ENCODE measurements at regions not wholly inside any gene's neighbourhood (a gene's known extent, or its start where the extent isn't known, plus 50 kb on each side); places are given as distances from the start of the nearest gene placed in this dataset.

- peak; percentile 90 for DNase-seq (ENCODE audit: low read depth)
- no peak for TF ChIP-seq CTCF (conservative IDR thresholded peaks at IDR 0.05; ENCODE audit: low read depth, low read length)
- peak overlapping the region; percentile 3 for H3K4me3 ChIP-seq (ENCODE audit: low read depth, low read length)
Measured at GRCh38 chr14:98069712-98070171, 1202.3 kb downstream of the BCL11B start.

GRCh38 chr14:98070536-98070935 lies 1201.5 kb downstream of the BCL11B start:
- DNase-seq (ENCODE audit: low read depth), result no peak
- no peak for TF ChIP-seq CTCF (conservative IDR thresholded peaks at IDR 0.05; ENCODE audit: low read depth, low read length)
- H3K4me3 ChIP-seq (ENCODE audit: low read depth, low read length), result no peak overlapping the region

GRCh38 chr14:98074111-98074510 lies 1197.9 kb downstream of the BCL11B start:
- TF ChIP-seq CTCF (conservative IDR thresholded peaks at IDR 0.05; ENCODE audit: low read depth, low read length), result no peak
- DNase-seq (ENCODE audit: low read depth), result no peak
- H3K4me3 ChIP-seq (ENCODE audit: low read depth, low read length), result no peak overlapping the region

GRCh38 chr14:98077176-98077575 lies 1194.8 kb downstream of the BCL11B start:
- TF ChIP-seq CTCF (conservative IDR thresholded peaks at IDR 0.05; ENCODE audit: low read depth, low read length), result no peak
- DNase-seq (ENCODE audit: low read depth), result no peak
- H3K4me3 ChIP-seq (ENCODE audit: low read depth, low read length), result no peak overlapping the region

- no peak for TF ChIP-seq CTCF (conservative IDR thresholded peaks at IDR 0.05; ENCODE audit: low read depth, low read length)
- no peak for DNase-seq (ENCODE audit: low read depth)
- H3K4me3 ChIP-seq (ENCODE audit: low read depth, low read length), result no peak overlapping the region
Measured at GRCh38 chr14:98082833-98083232, 1189.2 kb downstream of the BCL11B start.

- H3K4me3 ChIP-seq (ENCODE audit: low read depth, low read length), result no peak overlapping the region
- no peak for DNase-seq (ENCODE audit: low read depth)
- TF ChIP-seq CTCF (conservative IDR thresholded peaks at IDR 0.05; ENCODE audit: low read depth, low read length), result no peak
Measured at GRCh38 chr14:98085751-98086150, 1186.2 kb downstream of the BCL11B start.

GRCh38 chr14:98093111-98093510 lies 1178.9 kb downstream of the BCL11B start:
- DNase-seq (ENCODE audit: low read depth), result no peak
- no peak overlapping the region for H3K4me3 ChIP-seq (ENCODE audit: low read depth, low read length)
- no peak for TF ChIP-seq CTCF (conservative IDR thresholded peaks at IDR 0.05; ENCODE audit: low read depth, low read length)

Measured in epithelial cell of proximal tubule (primary cell).